ENCODE measurements at regions not wholly inside any gene's neighbourhood (a gene's known extent, or its start where the extent isn't known, plus 50 kb on each side); places are given as distances from the start of the nearest gene placed in this dataset.

- no peak for DNase-seq
These were observed 523.2 kb downstream of the SOX2 start for GRCh38 chr3:182234881-182235280.

GRCh38 chr3:182235504-182235903 is 523.8 kb downstream of the SOX2 start:
- DNase-seq, result no peak

GRCh38 chr3:182238126-182238525 is 526.4 kb downstream of the SOX2 start:
- peak; percentile 38 for DNase-seq

GRCh38 chr3:182239316-182239715 is 527.6 kb downstream of the SOX2 start:
- no peak for DNase-seq

- DNase-seq, result no peak
These were observed 528.7 kb downstream of the SOX2 start for GRCh38 chr3:182240474-182240873.

GRCh38 chr3:182241196-182241765 is 529.6 kb downstream of the SOX2 start:
- no peak for DNase-seq

GRCh38 chr3:182241766-182242488 is 530.2 kb downstream of the SOX2 start:
- peak; percentile 68 for DNase-seq

GRCh38 chr3:182242489-182242942 is 530.8 kb downstream of the SOX2 start:
- DNase-seq, result no peak

GRCh38 chr3:182243625-182244024 is 531.9 kb downstream of the SOX2 start:
- no peak for DNase-seq

GRCh38 chr3:182244222-182244971 is 532.7 kb downstream of the SOX2 start:
- no peak for DNase-seq

- DNase-seq, result no peak
These were observed 533.3 kb downstream of the SOX2 start for GRCh38 chr3:182245059-182245458.

GRCh38 chr3:182246870-182247269 is 535.1 kb downstream of the SOX2 start:
- DNase-seq, result no peak

GRCh38 chr3:182248349-182248880 is 536.7 kb downstream of the SOX2 start:
- no peak for DNase-seq

- DNase-seq, result no peak
These were observed 540.5 kb upstream of the ATP11B start for GRCh38 chr3:182252802-182253201.

- DNase-seq, result no peak
These were observed 538.1 kb upstream of the ATP11B start for GRCh38 chr3:182255158-182255557.

- no peak for DNase-seq
These were observed 535.9 kb upstream of the ATP11B start for GRCh38 chr3:182257361-182257760.

GRCh38 chr3:182258538-182259177 is 534.6 kb upstream of the ATP11B start:
- no peak for DNase-seq

GRCh38 chr3:182259579-182259978 is 533.7 kb upstream of the ATP11B start:
- peak; percentile 66 for DNase-seq

- DNase-seq, result no peak
These were observed 532.3 kb upstream of the ATP11B start for GRCh38 chr3:182261041-182261440.

- DNase-seq, result no peak
These were observed 524.6 kb upstream of the ATP11B start for GRCh38 chr3:182268711-182269110.

GRCh38 chr3:182276512-182276911 is 516.8 kb upstream of the ATP11B start:
- no peak for DNase-seq

- DNase-seq, result no peak
These were observed 508.5 kb upstream of the ATP11B start for GRCh38 chr3:182284793-182285192.

- DNase-seq, result no peak
These were observed 500.7 kb upstream of the ATP11B start for GRCh38 chr3:182292591-182292990.
